ENCODE measurements at regions not wholly inside any gene's neighbourhood (a gene's known extent, or its start where the extent isn't known, plus 50 kb on each side); places are given as distances from the start of the nearest gene placed in this dataset.

GRCh38 chr5:3344671-3345070 lies 251.0 kb upstream of the IRX1 start:
- POLR2A ChIA-PET = no interaction called here
- H3K9me3 ChIP-seq = no peaks in the 10 kb centered on the region
- DNase-seq (ENCODE audit: low read depth in 1 of 2, low spot score in 1 of 2) (no peak), ATAC-seq (no peak), FAIRE-seq (no peak)
- TF ChIP-seq EP300 (IDR thresholded peaks at IDR 0.05) (no peak), RARB (CRISPR knock-in tag; IDR thresholded peaks at IDR 0.05) (no peak), ESRRA (IDR thresholded peaks at IDR 0.05; ENCODE audit: borderline replicate concordance, low read length) (no peak), ZFP36 (IDR thresholded peaks at IDR 0.05; ENCODE audit: borderline replicate concordance, partially characterized antibody) (no peak), HMGXB4 (CRISPR knock-in tag; IDR thresholded peaks at IDR 0.05; ENCODE audit: borderline replicate concordance) (no peak), ZC3H11A (IDR thresholded peaks at IDR 0.05) (no peak), MAX (IDR thresholded peaks at IDR 0.05) (no peak), GATA3 (IDR thresholded peaks at IDR 0.05; ENCODE audit: borderline replicate concordance) (no peak), RCOR1 (IDR thresholded peaks at IDR 0.05; ENCODE audit: low read depth, low read length) (no peak), HES2 (IDR thresholded peaks at IDR 0.05) (no peak), NFE2L2 (conservative IDR thresholded peaks at IDR 0.05; ENCODE audit: low read length) (no peak), SMC3 (IDR thresholded peaks at IDR 0.05) (no peak), ZNF302 (CRISPR knock-in tag; IDR thresholded peaks at IDR 0.05) (no peak), E2F6 (IDR thresholded peaks at IDR 0.05; ENCODE audit: borderline replicate concordance, low read depth) (no peak), CHD4 (IDR thresholded peaks at IDR 0.05; ENCODE audit: borderline replicate concordance) (no peak)
- H3K4me2 ChIP-seq = no peak overlapping the region
- no peak overlapping the region for H3K27ac ChIP-seq
- no peaks in the 10 kb centered on the region for H3K4me1 ChIP-seq
- H3K4me3 ChIP-seq = no peak overlapping the region
- WGBS (ENCODE audit: missing lambda C conversion rate) = 21% methylated on average over 11 of the region's 11 CpGs
- CTCF ChIA-PET = no interaction called here

GRCh38 chr5:3343911-3344310 lies 251.7 kb upstream of the IRX1 start:
- ChIA-PET CTCF (no interaction called here), POLR2A (no interaction called here)
- TF ChIP-seq CTCF (IDR thresholded peaks at IDR 0.05) (no peak), REST (IDR thresholded peaks at IDR 0.05) (no peak), POLR2AphosphoS2 (conservative IDR thresholded peaks at IDR 0.05; ENCODE audit: low read length) (no peak), ZFP36 (IDR thresholded peaks at IDR 0.05; ENCODE audit: borderline replicate concordance, partially characterized antibody) (no peak), JUNB (IDR thresholded peaks at IDR 0.05) (no peak), RCOR1 (IDR thresholded peaks at IDR 0.05; ENCODE audit: low read depth, low read length) (no peak), ZSCAN20 (CRISPR knock-in tag; IDR thresholded peaks at IDR 0.05) (no peak), HEYL (CRISPR knock-in tag; IDR thresholded peaks at IDR 0.05) (no peak), TP53 (CRISPR knock-in tag; IDR thresholded peaks at IDR 0.05) (no peak), NFE2L2 (conservative IDR thresholded peaks at IDR 0.05; ENCODE audit: low read length) (no peak), FOXS1 (CRISPR knock-in tag; IDR thresholded peaks at IDR 0.05) (no peak), MAZ (IDR thresholded peaks at IDR 0.05; ENCODE audit: borderline replicate concordance, low read depth, low read length) (no peak), EP300 (IDR thresholded peaks at IDR 0.05) (no peak), SMC3 (IDR thresholded peaks at IDR 0.05) (no peak), KDM1A (IDR thresholded peaks at IDR 0.05; ENCODE audit: low read depth) (no peak), HOXB5 (CRISPR knock-in tag; IDR thresholded peaks at IDR 0.05) (no peak)
- no peak for ATAC-seq
- WGBS (ENCODE audit: missing lambda C conversion rate) = 31% methylated on average over 6 of the region's 6 CpGs
- no peak overlapping the region for H3K27ac ChIP-seq
- H3K4me3 ChIP-seq = no peak overlapping the region
- no peaks in the 10 kb centered on the region for H3K9me3 ChIP-seq
- no peak for FAIRE-seq
- H3K4me2 ChIP-seq = no peak overlapping the region
- H3K4me1 ChIP-seq = no peaks in the 10 kb centered on the region
- DNase-seq (ENCODE audit: low read depth in 1 of 2, low spot score in 1 of 2) = no peak

Measured in A549 (cell line).